GM23338 (cell line): ENCODE measurements at regions not wholly inside any gene's neighbourhood (a gene's known extent, or its start where the extent isn't known, plus 50 kb on each side); places are given as distances from the start of the nearest gene placed in this dataset.

Experiments used
- ATAC-seq: fragments of 200-7000 bp; cut with Tn5 transposase; 3 replicates; pipeline ENCODE4 v1.9.1; 2020
- DNase-seq: peaks from one replicate; pipeline ENCODE4 v3.0.0-alpha.2; 2015; ENCODE audit warnings: low spot score
- H2AFZ ChIP-seq: fragments of 200-600 bp; sonication (generic); 2 replicates; pipeline ENCODE4 v1.8.0; 2016; ENCODE audit warnings: antibody characterized with exemption, mild to moderate bottlenecking, moderate library complexity
- H3F3A ChIP-seq: fragments of 200-600 bp; sonication (generic); replicated peaks from 2 replicates; pipeline ENCODE4 v1.8.0; 2017; ENCODE audit warnings: antibody characterized with exemption, mixed run types, low read depth
- H3K27ac ChIP-seq: fragments of 200-600 bp; sonication (generic); 2 replicates; pipeline ENCODE4 v1.6.1; 2016; ENCODE audit warnings: low read depth
- H3K27me3 ChIP-seq: fragments of 200-600 bp; sonication (generic); 2 replicates; pipeline ENCODE4 v1.8.0; 2016; ENCODE audit warnings: mild to moderate bottlenecking, mixed run types, moderate library complexity; ENCODE audit not compliant: insufficient read depth
- H3K36me3 ChIP-seq: fragments of 200-600 bp; sonication (generic); 2 replicates; pipeline ENCODE4 v1.8.0; 2016; ENCODE audit warnings: mild to moderate bottlenecking; ENCODE audit not compliant: insufficient read depth
- H3K4me1 ChIP-seq: fragments of 200-600 bp; sonication (generic); 2 replicates; pipeline ENCODE4 v1.8.0; 2016; ENCODE audit warnings: mild to moderate bottlenecking, moderate library complexity; ENCODE audit not compliant: insufficient read depth
- H3K4me2 ChIP-seq: fragments of 200-600 bp; sonication (generic); 2 replicates; pipeline ENCODE4 v1.7.1; 2017; ENCODE audit warnings: mixed run types
- H3K4me3 ChIP-seq: fragments of 200-600 bp; sonication (generic); 2 replicates; pipeline ENCODE4 v1.6.1; 2016; ENCODE audit warnings: mixed run types
- H3K79me2 ChIP-seq: fragments of 200-600 bp; sonication (generic); replicated peaks from 2 replicates; pipeline ENCODE4 v1.8.0; 2017; ENCODE audit warnings: mild to moderate bottlenecking; ENCODE audit not compliant: insufficient read depth
- H3K9me2 ChIP-seq: fragments of 200-600 bp; sonication (generic); 2 replicates; pipeline ENCODE4 v1.8.0; 2017; ENCODE audit not compliant: insufficient read depth
- H4K20me1 ChIP-seq: fragments of 200-600 bp; sonication (generic); replicated peaks from 2 replicates; pipeline ENCODE4 v1.8.0; 2017; ENCODE audit warnings: mild to moderate bottlenecking; ENCODE audit not compliant: insufficient read depth
- H3K27ac Mint-ChIP-seq: 2 replicates; pipeline ENCODE4 v1.8.0; 2020; ENCODE audit warnings: inconsistent platforms, mild to moderate bottlenecking, moderate library complexity, mixed read lengths
- H3K27me3 Mint-ChIP-seq: 3 replicates; pipeline ENCODE4 v1.8.0; 2022; ENCODE audit warnings: low read depth, mild to moderate bottlenecking, moderate library complexity, mixed read lengths, inconsistent platforms; ENCODE audit not compliant: insufficient read depth, poor library complexity
- H3K36me3 Mint-ChIP-seq: 3 replicates; pipeline ENCODE4 v1.8.0; 2021; ENCODE audit warnings: low read depth, mild to moderate bottlenecking, inconsistent platforms, moderate library complexity, mixed read lengths
- H3K4me1 Mint-ChIP-seq: 3 replicates; pipeline ENCODE4 v1.8.0; 2020; ENCODE audit warnings: mild to moderate bottlenecking, inconsistent platforms, mixed read lengths
- H3K4me3 Mint-ChIP-seq: 3 replicates; pipeline ENCODE4 v1.8.0; 2021; ENCODE audit warnings: moderate library complexity, mild to moderate bottlenecking, inconsistent platforms, mixed read lengths
- H3K9me3 Mint-ChIP-seq: 3 replicates; pipeline ENCODE4 v1.8.0; 2020; ENCODE audit warnings: moderate library complexity, mild to moderate bottlenecking, inconsistent platforms, mixed read lengths
- CREB1 ChIP-seq: fragments of 250-450 bp; sonication (Bioruptor Pico); IDR thresholded peaks from 2 replicates; pipeline ENCODE4 v1.5.0; 2020; ENCODE audit warnings: low read depth, mild to moderate bottlenecking, moderate library complexity
- EZH2 ChIP-seq: fragments of 200-600 bp; sonication (generic); IDR thresholded peaks from one replicate; pipeline ENCODE4 v1.8.0; 2017; ENCODE audit warnings: antibody characterized with exemption, mild to moderate bottlenecking, low read depth; ENCODE audit not compliant: unreplicated experiment
- JUNB ChIP-seq: IDR thresholded peaks from one replicate; pipeline ENCODE4 v1.6.1; 2016; ENCODE audit warnings: antibody characterized with exemption; ENCODE audit not compliant: unreplicated experiment
- NANOG ChIP-seq: IDR thresholded peaks from 2 replicates; pipeline ENCODE4 v1.6.1; 2016; ENCODE audit warnings: antibody characterized with exemption, borderline replicate concordance
- POLR2AphosphoS5 ChIP-seq: IDR thresholded peaks from 2 replicates; pipeline ENCODE4 v1.6.1; 2016; ENCODE audit warnings: antibody characterized with exemption, low read depth
- STAT1 ChIP-seq: IDR thresholded peaks from one replicate; pipeline ENCODE4 v1.6.1; 2016; ENCODE audit warnings: antibody characterized with exemption; ENCODE audit not compliant: unreplicated experiment
- ZNF114 ChIP-seq: fragments of 250-450 bp; sonication (Bioruptor Pico); IDR thresholded peaks from 2 replicates; pipeline ENCODE4 v1.5.0; 2020; ENCODE audit warnings: mild to moderate bottlenecking, moderate library complexity
- ZNF331 ChIP-seq: fragments of 250-450 bp; sonication (Bioruptor Pico); IDR thresholded peaks from 2 replicates; pipeline ENCODE4 v1.5.0; 2020; ENCODE audit warnings: low read depth, mild to moderate bottlenecking, moderate library complexity
- TF ChIP-seq, protein P1 (sequence below): IDR thresholded peaks from 2 replicates; pipeline ENCODE4 v1.6.1; 2016; ENCODE audit warnings: antibody characterized with exemption
- TF ChIP-seq, protein P2 (sequence below), 2 experiments: fragments of 200-600 bp in 1 of 2; sonication (generic) in 1 of 2; conservative IDR thresholded peaks; 2 replicates each; pipeline versions ENCODE4 v1.5.1 to v1.6.1; 2016 to 2017; ENCODE audit warnings: antibody characterized with exemption in 2 of 2, low read depth in 2 of 2, mild to moderate bottlenecking in 2 of 2, moderate library complexity in 1 of 2
- TF ChIP-seq, protein P3 (sequence below): fragments of 250-450 bp; sonication (Bioruptor Pico); IDR thresholded peaks from 2 replicates; pipeline ENCODE4 v1.5.0; 2020; ENCODE audit warnings: mild to moderate bottlenecking, moderate library complexity
- TF ChIP-seq, protein P4 (sequence below): IDR thresholded peaks from one replicate; pipeline ENCODE4 v1.6.1; 2018; ENCODE audit warnings: antibody characterized with exemption; ENCODE audit not compliant: unreplicated experiment

DNA sequence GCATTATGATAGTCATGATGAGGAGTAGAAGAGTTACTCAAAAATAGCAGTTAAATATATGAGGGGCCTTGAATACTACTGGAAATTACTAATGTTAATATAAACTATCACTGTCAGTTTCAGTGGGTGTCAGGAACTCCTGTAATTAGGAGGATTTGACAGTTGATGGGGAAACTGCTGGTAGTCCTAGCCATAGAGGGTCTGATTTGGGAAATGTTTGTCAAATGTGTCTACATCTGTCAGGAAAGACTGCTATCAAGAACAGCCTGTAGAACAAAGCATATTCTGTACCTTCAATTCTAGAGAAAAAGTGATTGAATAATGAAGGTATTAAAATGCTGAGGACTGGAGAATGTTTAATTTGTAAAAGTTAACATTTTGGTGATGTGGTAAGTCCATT lies 567.9 kb downstream of the CDH9 start:
- no peak for ATAC-seq
- no peaks in the 10 kb centered on the region for H4K20me1 ChIP-seq
- no peak overlapping the region for H3K27ac ChIP-seq
- H2AFZ ChIP-seq: no peak overlapping the region
- TF ChIP-seq POLR2AphosphoS5: no peak
- TF ChIP-seq EZH2: no peak
- TF ChIP-seq, protein P1, sequence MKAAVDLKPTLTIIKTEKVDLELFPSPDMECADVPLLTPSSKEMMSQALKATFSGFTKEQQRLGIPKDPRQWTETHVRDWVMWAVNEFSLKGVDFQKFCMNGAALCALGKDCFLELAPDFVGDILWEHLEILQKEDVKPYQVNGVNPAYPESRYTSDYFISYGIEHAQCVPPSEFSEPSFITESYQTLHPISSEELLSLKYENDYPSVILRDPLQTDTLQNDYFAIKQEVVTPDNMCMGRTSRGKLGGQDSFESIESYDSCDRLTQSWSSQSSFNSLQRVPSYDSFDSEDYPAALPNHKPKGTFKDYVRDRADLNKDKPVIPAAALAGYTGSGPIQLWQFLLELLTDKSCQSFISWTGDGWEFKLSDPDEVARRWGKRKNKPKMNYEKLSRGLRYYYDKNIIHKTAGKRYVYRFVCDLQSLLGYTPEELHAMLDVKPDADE: no peak
- TF ChIP-seq CREB1: no peak
- TF ChIP-seq JUNB: no peak
- no peak for TF ChIP-seq STAT1
- TF ChIP-seq, protein P2, sequence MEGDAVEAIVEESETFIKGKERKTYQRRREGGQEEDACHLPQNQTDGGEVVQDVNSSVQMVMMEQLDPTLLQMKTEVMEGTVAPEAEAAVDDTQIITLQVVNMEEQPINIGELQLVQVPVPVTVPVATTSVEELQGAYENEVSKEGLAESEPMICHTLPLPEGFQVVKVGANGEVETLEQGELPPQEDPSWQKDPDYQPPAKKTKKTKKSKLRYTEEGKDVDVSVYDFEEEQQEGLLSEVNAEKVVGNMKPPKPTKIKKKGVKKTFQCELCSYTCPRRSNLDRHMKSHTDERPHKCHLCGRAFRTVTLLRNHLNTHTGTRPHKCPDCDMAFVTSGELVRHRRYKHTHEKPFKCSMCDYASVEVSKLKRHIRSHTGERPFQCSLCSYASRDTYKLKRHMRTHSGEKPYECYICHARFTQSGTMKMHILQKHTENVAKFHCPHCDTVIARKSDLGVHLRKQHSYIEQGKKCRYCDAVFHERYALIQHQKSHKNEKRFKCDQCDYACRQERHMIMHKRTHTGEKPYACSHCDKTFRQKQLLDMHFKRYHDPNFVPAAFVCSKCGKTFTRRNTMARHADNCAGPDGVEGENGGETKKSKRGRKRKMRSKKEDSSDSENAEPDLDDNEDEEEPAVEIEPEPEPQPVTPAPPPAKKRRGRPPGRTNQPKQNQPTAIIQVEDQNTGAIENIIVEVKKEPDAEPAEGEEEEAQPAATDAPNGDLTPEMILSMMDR (conservative IDR thresholded peaks at IDR 0.05; ENCODE audit: low read depth in 2 of 2): no peak
- TF ChIP-seq, protein P3, sequence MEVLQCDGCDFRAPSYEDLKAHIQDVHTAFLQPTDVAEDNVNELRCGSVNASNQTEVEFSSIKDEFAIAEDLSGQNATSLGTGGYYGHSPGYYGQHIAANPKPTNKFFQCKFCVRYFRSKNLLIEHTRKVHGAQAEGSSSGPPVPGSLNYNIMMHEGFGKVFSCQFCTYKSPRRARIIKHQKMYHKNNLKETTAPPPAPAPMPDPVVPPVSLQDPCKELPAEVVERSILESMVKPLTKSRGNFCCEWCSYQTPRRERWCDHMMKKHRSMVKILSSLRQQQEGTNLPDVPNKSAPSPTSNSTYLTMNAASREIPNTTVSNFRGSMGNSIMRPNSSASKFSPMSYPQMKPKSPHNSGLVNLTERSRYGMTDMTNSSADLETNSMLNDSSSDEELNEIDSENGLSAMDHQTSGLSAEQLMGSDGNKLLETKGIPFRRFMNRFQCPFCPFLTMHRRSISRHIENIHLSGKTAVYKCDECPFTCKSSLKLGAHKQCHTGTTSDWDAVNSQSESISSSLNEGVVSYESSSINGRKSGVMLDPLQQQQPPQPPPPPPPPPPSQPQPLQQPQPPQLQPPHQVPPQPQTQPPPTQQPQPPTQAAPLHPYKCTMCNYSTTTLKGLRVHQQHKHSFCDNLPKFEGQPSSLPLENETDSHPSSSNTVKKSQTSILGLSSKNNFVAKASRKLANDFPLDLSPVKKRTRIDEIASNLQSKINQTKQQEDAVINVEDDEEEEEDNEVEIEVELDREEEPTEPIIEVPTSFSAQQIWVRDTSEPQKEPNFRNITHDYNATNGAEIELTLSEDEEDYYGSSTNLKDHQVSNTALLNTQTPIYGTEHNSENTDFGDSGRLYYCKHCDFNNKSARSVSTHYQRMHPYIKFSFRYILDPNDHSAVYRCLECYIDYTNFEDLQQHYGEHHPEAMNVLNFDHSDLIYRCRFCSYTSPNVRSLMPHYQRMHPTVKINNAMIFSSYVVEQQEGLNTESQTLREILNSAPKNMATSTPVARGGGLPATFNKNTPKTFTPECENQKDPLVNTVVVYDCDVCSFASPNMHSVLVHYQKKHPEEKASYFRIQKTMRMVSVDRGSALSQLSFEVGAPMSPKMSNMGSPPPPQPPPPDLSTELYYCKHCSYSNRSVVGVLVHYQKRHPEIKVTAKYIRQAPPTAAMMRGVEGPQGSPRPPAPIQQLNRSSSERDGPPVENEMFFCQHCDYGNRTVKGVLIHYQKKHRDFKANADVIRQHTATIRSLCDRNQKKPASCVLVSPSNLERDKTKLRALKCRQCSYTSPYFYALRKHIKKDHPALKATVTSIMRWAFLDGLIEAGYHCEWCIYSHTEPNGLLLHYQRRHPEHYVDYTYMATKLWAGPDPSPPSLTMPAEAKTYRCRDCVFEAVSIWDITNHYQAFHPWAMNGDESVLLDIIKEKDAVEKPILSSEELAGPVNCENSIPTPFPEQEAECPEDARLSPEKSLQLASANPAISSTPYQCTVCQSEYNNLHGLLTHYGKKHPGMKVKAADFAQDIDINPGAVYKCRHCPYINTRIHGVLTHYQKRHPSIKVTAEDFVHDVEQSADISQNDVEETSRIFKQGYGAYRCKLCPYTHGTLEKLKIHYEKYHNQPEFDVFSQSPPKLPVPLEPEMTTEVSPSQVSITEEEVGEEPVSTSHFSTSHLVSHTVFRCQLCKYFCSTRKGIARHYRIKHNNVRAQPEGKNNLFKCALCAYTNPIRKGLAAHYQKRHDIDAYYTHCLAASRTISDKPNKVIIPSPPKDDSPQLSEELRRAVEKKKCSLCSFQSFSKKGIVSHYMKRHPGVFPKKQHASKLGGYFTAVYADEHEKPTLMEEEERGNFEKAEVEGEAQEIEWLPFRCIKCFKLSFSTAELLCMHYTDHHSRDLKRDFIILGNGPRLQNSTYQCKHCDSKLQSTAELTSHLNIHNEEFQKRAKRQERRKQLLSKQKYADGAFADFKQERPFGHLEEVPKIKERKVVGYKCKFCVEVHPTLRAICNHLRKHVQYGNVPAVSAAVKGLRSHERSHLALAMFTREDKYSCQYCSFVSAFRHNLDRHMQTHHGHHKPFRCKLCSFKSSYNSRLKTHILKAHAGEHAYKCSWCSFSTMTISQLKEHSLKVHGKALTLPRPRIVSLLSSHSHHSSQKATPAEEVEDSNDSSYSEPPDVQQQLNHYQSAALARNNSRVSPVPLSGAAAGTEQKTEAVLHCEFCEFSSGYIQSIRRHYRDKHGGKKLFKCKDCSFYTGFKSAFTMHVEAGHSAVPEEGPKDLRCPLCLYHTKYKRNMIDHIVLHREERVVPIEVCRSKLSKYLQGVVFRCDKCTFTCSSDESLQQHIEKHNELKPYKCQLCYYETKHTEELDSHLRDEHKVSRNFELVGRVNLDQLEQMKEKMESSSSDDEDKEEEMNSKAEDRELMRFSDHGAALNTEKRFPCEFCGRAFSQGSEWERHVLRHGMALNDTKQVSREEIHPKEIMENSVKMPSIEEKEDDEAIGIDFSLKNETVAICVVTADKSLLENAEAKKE (CRISPR knock-in tag): no peak
- TF ChIP-seq ZNF114 (CRISPR knock-in tag): no peak
- TF ChIP-seq NANOG: no peak
- no peak for TF ChIP-seq ZNF331 (CRISPR knock-in tag)
- TF ChIP-seq, protein P4, sequence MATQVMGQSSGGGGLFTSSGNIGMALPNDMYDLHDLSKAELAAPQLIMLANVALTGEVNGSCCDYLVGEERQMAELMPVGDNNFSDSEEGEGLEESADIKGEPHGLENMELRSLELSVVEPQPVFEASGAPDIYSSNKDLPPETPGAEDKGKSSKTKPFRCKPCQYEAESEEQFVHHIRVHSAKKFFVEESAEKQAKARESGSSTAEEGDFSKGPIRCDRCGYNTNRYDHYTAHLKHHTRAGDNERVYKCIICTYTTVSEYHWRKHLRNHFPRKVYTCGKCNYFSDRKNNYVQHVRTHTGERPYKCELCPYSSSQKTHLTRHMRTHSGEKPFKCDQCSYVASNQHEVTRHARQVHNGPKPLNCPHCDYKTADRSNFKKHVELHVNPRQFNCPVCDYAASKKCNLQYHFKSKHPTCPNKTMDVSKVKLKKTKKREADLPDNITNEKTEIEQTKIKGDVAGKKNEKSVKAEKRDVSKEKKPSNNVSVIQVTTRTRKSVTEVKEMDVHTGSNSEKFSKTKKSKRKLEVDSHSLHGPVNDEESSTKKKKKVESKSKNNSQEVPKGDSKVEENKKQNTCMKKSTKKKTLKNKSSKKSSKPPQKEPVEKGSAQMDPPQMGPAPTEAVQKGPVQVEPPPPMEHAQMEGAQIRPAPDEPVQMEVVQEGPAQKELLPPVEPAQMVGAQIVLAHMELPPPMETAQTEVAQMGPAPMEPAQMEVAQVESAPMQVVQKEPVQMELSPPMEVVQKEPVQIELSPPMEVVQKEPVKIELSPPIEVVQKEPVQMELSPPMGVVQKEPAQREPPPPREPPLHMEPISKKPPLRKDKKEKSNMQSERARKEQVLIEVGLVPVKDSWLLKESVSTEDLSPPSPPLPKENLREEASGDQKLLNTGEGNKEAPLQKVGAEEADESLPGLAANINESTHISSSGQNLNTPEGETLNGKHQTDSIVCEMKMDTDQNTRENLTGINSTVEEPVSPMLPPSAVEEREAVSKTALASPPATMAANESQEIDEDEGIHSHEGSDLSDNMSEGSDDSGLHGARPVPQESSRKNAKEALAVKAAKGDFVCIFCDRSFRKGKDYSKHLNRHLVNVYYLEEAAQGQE: no peak
- H3K4me1 ChIP-seq: no peaks in the 10 kb centered on the region
- H3K4me3 Mint-ChIP-seq: no peak overlapping the region
- no peak for DNase-seq
- H3K9me2 ChIP-seq: 0 out of 2 replicates have a peak, but pooled peaks cover under 1% of the 10 kb centered on the region
- no peak overlapping the region for H3K27ac Mint-ChIP-seq
- H3K27me3 Mint-ChIP-seq: no peaks in the 10 kb centered on the region
- H3F3A ChIP-seq: no peaks in the 10 kb centered on the region
- no peaks in the 10 kb centered on the region for H3K36me3 ChIP-seq
- no peaks in the 10 kb centered on the region for H3K4me1 Mint-ChIP-seq
- H3K4me2 ChIP-seq: no peak overlapping the region
- no peaks in the 10 kb centered on the region; the same call in none of the 3 replicates for H3K9me3 Mint-ChIP-seq
- no peaks in the 10 kb centered on the region for H3K27me3 ChIP-seq
- no peaks in the 10 kb centered on the region for H3K36me3 Mint-ChIP-seq
- H3K4me3 ChIP-seq: no peak overlapping the region
- no peaks in the 10 kb centered on the region for H3K79me2 ChIP-seq
